Heart right ventricle (tissue), 16 donors: ENCODE measurements at regions not wholly inside any gene's neighbourhood (a gene's known extent, or its start where the extent isn't known, plus 50 kb on each side); places are given as distances from the start of the nearest gene placed in this dataset.
"Not testable (repeated sequence)": the region's sequence is repeated elsewhere in the genome, so short reads cannot be mapped to it uniquely, and the experiment has no call there.

Experiments used
- ATAC-seq, 8 donors: fragments of 200-7000 bp; cut with Tn5 transposase; one replicate each; pipeline ENCODE4 v1.9.1; 2020; ENCODE audit warnings: mild to moderate bottlenecking in 8 of 8, moderate library complexity in 8 of 8, moderate number of reproducible peaks in 1 of 8
- DNase-seq, 2 donors: peaks; one replicate each; pipeline ENCODE4 v3.0.0-alpha.2; 2020
- H3K27ac ChIP-seq, 10 donors: fragments of 200-600 bp; sonication (generic) in 2 of 10; one replicate each; pipeline versions ENCODE4 v1.5.0 to v1.8.0; 2020 to 2022; ENCODE audit warnings: mild to moderate bottlenecking in 3 of 10
- H3K27me3 ChIP-seq, 7 donors: fragments of 200-600 bp; one replicate each; pipeline ENCODE4 v1.8.0; 2021 to 2022; ENCODE audit warnings: mild to moderate bottlenecking in 2 of 7
- H3K36me3 ChIP-seq, 9 donors: fragments of 200-600 bp; sonication (generic) in 1 of 9; one replicate each; pipeline versions ENCODE4 v1.5.0 to v1.8.0; 2020 to 2022; ENCODE audit warnings: mild to moderate bottlenecking in 2 of 9
- H3K4me1 ChIP-seq, 9 donors: fragments of 200-600 bp; sonication (generic) in 1 of 9; one replicate each; pipeline versions ENCODE4 v1.5.0 to v1.8.0; 2020 to 2022; ENCODE audit warnings: mild to moderate bottlenecking in 4 of 9
- H3K4me3 ChIP-seq, 10 donors: fragments of 200-600 bp; sonication (generic) in 2 of 10; one replicate each; pipeline versions ENCODE4 v1.5.0 to v1.8.0; 2020 to 2022; ENCODE audit warnings: mild to moderate bottlenecking in 7 of 10, moderate library complexity in 2 of 10
- H3K9me3 ChIP-seq, 11 donors: fragments of 200-600 bp in 10 of 11; sonication (generic) in 2 of 11; one replicate each; pipeline versions ENCODE4 v1.5.0 to v1.8.0; 2013 to 2022; ENCODE audit warnings: mild to moderate bottlenecking in 2 of 11, control low read depth in 1 of 11, moderate library complexity in 1 of 11
- CTCF ChIP-seq, 9 donors: fragments of 200-600 bp; sonication (generic) in 2 of 9; IDR thresholded peaks; one replicate each; pipeline versions ENCODE4 v1.5.0 to v1.8.0; 2021 to 2022; ENCODE audit warnings: antibody characterized with exemption in 9 of 9, mild to moderate bottlenecking in 5 of 9, moderate library complexity in 1 of 9
- WGBS, 2 donors: extraction: QIAGEN DNeasy Blood & Tissue Kit; methylation state at CpG; one replicate each; pipeline ENCODE4 v1.1.7; 2013; ENCODE audit warnings: inconsistent platforms in 1 of 2; 5-methylcytosine and 5-hydroxymethylcytosine counted together
- intact Hi-C, 10 donors: fragments of 100-400 bp; cut with DNase I; formaldehyde crosslinking; loops; one replicate each; pipeline versions ENCODE4 v1.11.1 to v1.14.2; 2022
- donor health status: Arrhythmogenic right ventricular cardiomyopathy.
- donor health status: ischemic (EF 13 %, LVEDD 7.1; RV severe dilation, severe dysfunction).
- donor health status: healthy with polysubstance abuse.
- donor health status: DM: no; HTN: yes; CAD: no.
- donor health status: DM: no; HTN: no; CAD: no.
- donor health status: ischemic (EF 25% LVEDD 6.9; RV normal size, moderate dysfunction).
- donor health status: ischemic (EF 25% LVEDD 5.7; RV mildly dilated, moderate dysfunction).
- donor health status: healthy.
- donor health status: DM: yes; HTN: yes; CAD: no.
- donor health status: Ischemic cardiomyopathy.
- donor health status: ischemic (EF 35%, LVEDD 5.7; RV mildly dilated, moderate dysfunction).
- donor health status: nonischemic (EF 11% LVEDD 7.7; RV severe dilation, severe dysfunction).
- donor health status: DM: yes; HTN: yes; CAD: no.
- donor health status: PGD.
- donor health status: ischemic (EF 29% LVEDD 5.4; RV normal size, mild dysfunction).
- donor health status: nonischemic (EF 23%, LVEDD 6.1; RV moderate dilation, normal function).

DNA sequence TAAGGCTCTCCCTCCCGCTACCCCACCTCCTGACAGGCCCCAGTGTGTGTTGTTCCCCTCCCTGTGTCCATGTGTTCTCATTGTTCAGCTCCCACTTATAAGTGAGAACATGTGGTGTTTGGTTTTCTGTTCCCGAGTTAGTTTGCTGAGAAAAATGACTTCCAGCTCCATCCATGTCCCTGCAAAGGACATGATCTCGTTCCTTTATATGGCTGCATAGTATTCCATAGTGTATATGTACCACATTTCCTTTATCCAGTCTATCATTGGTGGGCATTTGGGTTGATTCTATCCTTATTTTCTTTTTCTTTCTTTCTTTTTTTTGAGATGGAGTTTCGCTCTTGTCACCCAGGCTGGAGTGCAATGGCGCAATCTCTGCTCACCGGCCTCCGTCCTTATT, 57.8 kb upstream of the RASSF3 start:
- H3K4me1 ChIP-seq, result peaks cover 0 to 24% (median 6%) of the 10 kb centered on the region in 9 donors
- not testable (repeated sequence) for ATAC-seq, H3K27ac ChIP-seq, H3K9me3 ChIP-seq, H3K4me3 ChIP-seq, H3K27me3 ChIP-seq, H3K36me3 ChIP-seq, DNase-seq
- WGBS, 2 donors, result 91 to 94% methylated on average over 7 of the region's 7 CpGs
- intact Hi-C loops, result loop anchor here in 3 of 10 donors (5.0 kb wide), 2 partner anchors 55 to 145 kb away; no protein-coding TSS in a partner anchor

GRCh38 chr12:64553689-64554088, 56.6 kb upstream of the RASSF3 start:
- not testable (repeated sequence) for H3K27ac ChIP-seq, DNase-seq, H3K27me3 ChIP-seq, H3K36me3 ChIP-seq, ATAC-seq, H3K4me3 ChIP-seq, H3K9me3 ChIP-seq
- H3K4me1 ChIP-seq, result peaks cover 0 to 24% (median 6%) of the 10 kb centered on the region in 9 donors
- intact Hi-C loops, result loop anchor here in 4 of 10 donors (2.0 to 5.0 kb wide), 3 partner anchors 33 to 144 kb away; no protein-coding TSS in a partner anchor
- 99 to 100% methylated on average over 2 of the region's 2 CpGs for WGBS, 2 donors

DNA sequence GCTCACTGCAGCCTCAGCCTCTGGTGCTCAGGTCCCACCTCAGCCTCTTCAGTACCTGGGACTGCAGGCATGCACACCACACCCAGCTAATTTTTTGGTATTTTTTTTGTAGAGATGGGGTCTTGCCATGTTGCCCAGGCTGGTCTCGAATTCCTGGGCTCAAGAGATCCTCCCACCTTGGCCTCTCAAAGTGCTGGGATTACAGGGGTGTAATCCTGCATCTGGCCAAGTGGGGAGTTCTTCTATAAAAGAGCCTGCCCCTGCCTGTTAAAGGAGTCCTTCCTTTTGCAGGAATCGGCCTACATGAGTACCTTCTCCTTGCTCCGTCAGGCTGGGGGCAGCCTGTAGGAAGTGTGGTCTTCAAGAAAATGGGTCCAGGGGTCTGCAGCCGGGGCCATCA, 54.1 kb upstream of the RASSF3 start:
- TF ChIP-seq CTCF (IDR thresholded peaks at IDR 0.05), result no peak
- DNase-seq (no peak), ATAC-seq (no peak)
- intact Hi-C loops, result loop anchor here in 1 of 10 donors (5.0 kb wide), 1 partner anchor 51 kb away; no protein-coding TSS in a partner anchor
- H3K4me3 ChIP-seq, result no peak overlapping the region
- peaks cover 0 to 16% (median 0%) of the 10 kb centered on the region in 9 donors for H3K4me1 ChIP-seq
- H3K9me3 ChIP-seq, result no peaks in the 10 kb centered on the region
- H3K27ac ChIP-seq, result no peak overlapping the region
- no peaks in the 10 kb centered on the region for H3K27me3 ChIP-seq
- 83 to 88% methylated on average over 4 of the region's 4 CpGs for WGBS, 2 donors
- H3K36me3 ChIP-seq, result no peaks in the 10 kb centered on the region

DNA sequence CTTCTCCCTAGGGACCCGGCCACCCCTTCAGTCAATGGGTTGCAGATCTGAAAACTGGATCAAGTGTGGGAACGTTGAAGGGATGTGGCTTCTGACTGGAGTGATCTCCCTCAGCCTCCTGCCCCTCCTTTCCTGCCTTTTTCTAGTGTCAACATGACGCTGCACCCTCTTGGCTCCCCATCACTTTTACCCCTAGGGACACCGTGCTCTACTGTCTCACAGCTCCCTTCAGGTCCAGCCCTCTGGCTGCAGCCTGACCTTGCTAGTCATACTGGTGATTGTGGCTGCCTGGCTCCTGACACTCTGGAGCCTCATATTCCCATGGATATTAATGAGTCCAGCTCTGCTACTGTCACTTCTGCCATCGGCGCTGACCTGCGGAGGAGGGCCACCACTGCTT, 51.5 kb upstream of the RASSF3 start:
- no peaks in the 10 kb centered on the region for H3K9me3 ChIP-seq
- H3K36me3 ChIP-seq, result no peaks in the 10 kb centered on the region
- intact Hi-C loops, result loop anchor here in 1 of 10 donors (5.0 kb wide), 1 partner anchor 49 kb away; no protein-coding TSS in a partner anchor
- H3K27me3 ChIP-seq, result no peaks in the 10 kb centered on the region
- H3K27ac ChIP-seq, result no peak overlapping the region
- peaks cover 0 to 14% (median 0%) of the 10 kb centered on the region in 9 donors for H3K4me1 ChIP-seq
- DNase-seq (no peak), ATAC-seq (no peak)
- TF ChIP-seq CTCF (IDR thresholded peaks at IDR 0.05), result no peak
- no peak overlapping the region for H3K4me3 ChIP-seq
- 71 to 72% methylated on average over 7 of the region's 7 CpGs for WGBS, 2 donors

- Histone ChIP-seq H3K4me1 (peaks cover 0 to 14% (median 0%) of the 10 kb centered on the region in 9 donors), H3K9me3 (no peaks in the 10 kb centered on the region), H3K27ac (no peak overlapping the region), H3K27me3 (no peaks in the 10 kb centered on the region), H3K4me3 (no peak overlapping the region), H3K36me3 (no peaks in the 10 kb centered on the region)
- 65 to 68% methylated on average over 12 of the region's 12 CpGs for WGBS, 2 donors
- DNase-seq (peak in 1 of 2 donors; percentile 18), ATAC-seq (peak in 7 of 8 donors; percentile 38 to 72 (median 59))
- intact Hi-C loops, result loop anchor here in 1 of 10 donors (5.0 kb wide), 1 partner anchor 37 kb away; no protein-coding TSS in a partner anchor
- TF ChIP-seq CTCF (IDR thresholded peaks at IDR 0.05), result no peak
Measured at GRCh38 chr12:64560396-64561301, 49.6 kb upstream of the RASSF3 start.
